ENCODE measurements at regions not wholly inside any gene's neighbourhood (a gene's known extent, or its start where the extent isn't known, plus 50 kb on each side); places are given as distances from the start of the nearest gene placed in this dataset.

- H3K4me3 ChIP-seq (ENCODE audit: low read depth, low read length) = no peak overlapping the region
- no peaks in the 10 kb centered on the region for H3K9me3 ChIP-seq (ENCODE audit: control insufficient read depth, insufficient read depth, low read length)
These were observed 125.1 kb upstream of the RAB11FIP2 start for GRCh38 chr10:118171861-118172260.

GRCh38 chr10:118167056-118167700 is 120.4 kb upstream of the RAB11FIP2 start:
- no peak overlapping the region for H3K4me3 ChIP-seq (ENCODE audit: low read depth, low read length)
- H3K9ac ChIP-seq (ENCODE audit: low read depth, low read length) = no peak overlapping the region
- no peaks in the 10 kb centered on the region for H3K36me3 ChIP-seq (ENCODE audit: control insufficient read depth, insufficient read depth, low read length)
- H3K27me3 ChIP-seq (ENCODE audit: control insufficient read depth, insufficient read depth, low read length) = no peaks in the 10 kb centered on the region
- no peaks in the 10 kb centered on the region for H3K9me3 ChIP-seq (ENCODE audit: control insufficient read depth, insufficient read depth, low read length)
- no peaks in the 10 kb centered on the region for H3K4me1 ChIP-seq (ENCODE audit: control insufficient read depth, insufficient read depth, low read length)

More at GRCh38 chr10:118171861-118172260, 125.1 kb upstream of the RAB11FIP2 start:
- Histone ChIP-seq H3K9ac (ENCODE audit: low read depth, low read length) (no peak overlapping the region), H3K27me3 (ENCODE audit: control insufficient read depth, insufficient read depth, low read length) (no peaks in the 10 kb centered on the region), H3K36me3 (ENCODE audit: control insufficient read depth, insufficient read depth, low read length) (no peaks in the 10 kb centered on the region), H3K4me1 (ENCODE audit: control insufficient read depth, insufficient read depth, low read length) (no peaks in the 10 kb centered on the region)

- Histone ChIP-seq H3K27me3 (ENCODE audit: control insufficient read depth, insufficient read depth, low read length) (no peaks in the 10 kb centered on the region), H3K36me3 (ENCODE audit: control insufficient read depth, insufficient read depth, low read length) (no peaks in the 10 kb centered on the region), H3K9me3 (ENCODE audit: control insufficient read depth, insufficient read depth, low read length) (no peaks in the 10 kb centered on the region), H3K4me3 (ENCODE audit: low read depth, low read length) (no peak overlapping the region), H3K9ac (ENCODE audit: low read depth, low read length) (no peak overlapping the region), H3K4me1 (ENCODE audit: control insufficient read depth, insufficient read depth, low read length) (no peaks in the 10 kb centered on the region)
These were observed 116.5 kb upstream of the RAB11FIP2 start for GRCh38 chr10:118163217-118163616.

- no peak overlapping the region for H3K9ac ChIP-seq (ENCODE audit: low read depth, low read length)
- H3K4me1 ChIP-seq (ENCODE audit: control insufficient read depth, insufficient read depth, low read length) = no peaks in the 10 kb centered on the region
- H3K4me3 ChIP-seq (ENCODE audit: low read depth, low read length) = no peak overlapping the region
- H3K27me3 ChIP-seq (ENCODE audit: control insufficient read depth, insufficient read depth, low read length) = no peaks in the 10 kb centered on the region
- H3K9me3 ChIP-seq (ENCODE audit: control insufficient read depth, insufficient read depth, low read length) = no peaks in the 10 kb centered on the region
- no peaks in the 10 kb centered on the region for H3K36me3 ChIP-seq (ENCODE audit: control insufficient read depth, insufficient read depth, low read length)
These were observed 114.9 kb upstream of the RAB11FIP2 start for GRCh38 chr10:118161461-118162246.

GRCh38 chr10:118153287-118153686 is 106.5 kb upstream of the RAB11FIP2 start:
- no peak overlapping the region for H3K9ac ChIP-seq (ENCODE audit: low read depth, low read length)
- H3K4me1 ChIP-seq (ENCODE audit: control insufficient read depth, insufficient read depth, low read length) = no peaks in the 10 kb centered on the region
- no peaks in the 10 kb centered on the region for H3K27me3 ChIP-seq (ENCODE audit: control insufficient read depth, insufficient read depth, low read length)
- H3K9me3 ChIP-seq (ENCODE audit: control insufficient read depth, insufficient read depth, low read length) = no peaks in the 10 kb centered on the region
- H3K36me3 ChIP-seq (ENCODE audit: control insufficient read depth, insufficient read depth, low read length) = no peaks in the 10 kb centered on the region
- H3K4me3 ChIP-seq (ENCODE audit: low read depth, low read length) = no peak overlapping the region

GRCh38 chr10:118151461-118151860 is 104.7 kb upstream of the RAB11FIP2 start:
- Histone ChIP-seq H3K36me3 (ENCODE audit: control insufficient read depth, insufficient read depth, low read length) (no peaks in the 10 kb centered on the region), H3K27me3 (ENCODE audit: control insufficient read depth, insufficient read depth, low read length) (no peaks in the 10 kb centered on the region), H3K4me1 (ENCODE audit: control insufficient read depth, insufficient read depth, low read length) (no peaks in the 10 kb centered on the region), H3K9me3 (ENCODE audit: control insufficient read depth, insufficient read depth, low read length) (no peaks in the 10 kb centered on the region), H3K4me3 (ENCODE audit: low read depth, low read length) (no peak overlapping the region), H3K9ac (ENCODE audit: low read depth, low read length) (no peak overlapping the region)

- Histone ChIP-seq H3K9me3 (ENCODE audit: control insufficient read depth, insufficient read depth, low read length) (no peaks in the 10 kb centered on the region), H3K4me1 (ENCODE audit: control insufficient read depth, insufficient read depth, low read length) (no peaks in the 10 kb centered on the region), H3K9ac (ENCODE audit: low read depth, low read length) (no peak overlapping the region), H3K4me3 (ENCODE audit: low read depth, low read length) (no peak overlapping the region), H3K27me3 (ENCODE audit: control insufficient read depth, insufficient read depth, low read length) (no peaks in the 10 kb centered on the region), H3K36me3 (ENCODE audit: control insufficient read depth, insufficient read depth, low read length) (no peaks in the 10 kb centered on the region)
These were observed 101.5 kb upstream of the RAB11FIP2 start for GRCh38 chr10:118148247-118148646.

- Histone ChIP-seq H3K9me3 (ENCODE audit: control insufficient read depth, insufficient read depth, low read length) (no peaks in the 10 kb centered on the region), H3K4me3 (ENCODE audit: low read depth, low read length) (no peak overlapping the region), H3K27me3 (ENCODE audit: control insufficient read depth, insufficient read depth, low read length) (no peaks in the 10 kb centered on the region), H3K9ac (ENCODE audit: low read depth, low read length) (no peak overlapping the region), H3K36me3 (ENCODE audit: control insufficient read depth, insufficient read depth, low read length) (no peaks in the 10 kb centered on the region), H3K4me1 (ENCODE audit: control insufficient read depth, insufficient read depth, low read length) (no peaks in the 10 kb centered on the region)
These were observed 98.5 kb upstream of the RAB11FIP2 start for GRCh38 chr10:118145256-118145655.

GRCh38 chr10:118141471-118141870 is 94.7 kb upstream of the RAB11FIP2 start:
- Histone ChIP-seq H3K36me3 (ENCODE audit: control insufficient read depth, insufficient read depth, low read length) (no peaks in the 10 kb centered on the region), H3K9ac (ENCODE audit: low read depth, low read length) (no peak overlapping the region), H3K4me1 (ENCODE audit: control insufficient read depth, insufficient read depth, low read length) (no peaks in the 10 kb centered on the region), H3K4me3 (ENCODE audit: low read depth, low read length) (no peak overlapping the region), H3K27me3 (ENCODE audit: control insufficient read depth, insufficient read depth, low read length) (no peaks in the 10 kb centered on the region), H3K9me3 (ENCODE audit: control insufficient read depth, insufficient read depth, low read length) (no peaks in the 10 kb centered on the region)

- Histone ChIP-seq H3K9me3 (ENCODE audit: control insufficient read depth, insufficient read depth, low read length) (no peaks in the 10 kb centered on the region), H3K9ac (ENCODE audit: low read depth, low read length) (no peak overlapping the region), H3K4me1 (ENCODE audit: control insufficient read depth, insufficient read depth, low read length) (no peaks in the 10 kb centered on the region), H3K4me3 (ENCODE audit: low read depth, low read length) (no peak overlapping the region), H3K36me3 (ENCODE audit: control insufficient read depth, insufficient read depth, low read length) (no peaks in the 10 kb centered on the region), H3K27me3 (ENCODE audit: control insufficient read depth, insufficient read depth, low read length) (no peaks in the 10 kb centered on the region)
These were observed 92.6 kb upstream of the RAB11FIP2 start for GRCh38 chr10:118139321-118139720.

GRCh38 chr10:118128675-118129074 is 81.9 kb upstream of the RAB11FIP2 start:
- H3K4me1 ChIP-seq (ENCODE audit: control insufficient read depth, insufficient read depth, low read length) = peaks cover 2% of the 10 kb centered on the region
- H3K9me3 ChIP-seq (ENCODE audit: control insufficient read depth, insufficient read depth, low read length) = no peaks in the 10 kb centered on the region
- H3K9ac ChIP-seq (ENCODE audit: low read depth, low read length) = no peak overlapping the region
- no peak overlapping the region for H3K4me3 ChIP-seq (ENCODE audit: low read depth, low read length)
- no peaks in the 10 kb centered on the region for H3K36me3 ChIP-seq (ENCODE audit: control insufficient read depth, insufficient read depth, low read length)
- no peaks in the 10 kb centered on the region for H3K27me3 ChIP-seq (ENCODE audit: control insufficient read depth, insufficient read depth, low read length)

- Histone ChIP-seq H3K27me3 (ENCODE audit: control insufficient read depth, insufficient read depth, low read length) (no peaks in the 10 kb centered on the region), H3K9me3 (ENCODE audit: control insufficient read depth, insufficient read depth, low read length) (no peaks in the 10 kb centered on the region), H3K4me3 (ENCODE audit: low read depth, low read length) (no peak overlapping the region), H3K9ac (ENCODE audit: low read depth, low read length) (no peak overlapping the region), H3K4me1 (ENCODE audit: control insufficient read depth, insufficient read depth, low read length) (no peaks in the 10 kb centered on the region), H3K36me3 (ENCODE audit: control insufficient read depth, insufficient read depth, low read length) (no peaks in the 10 kb centered on the region)
These were observed 72.0 kb upstream of the RAB11FIP2 start for GRCh38 chr10:118118716-118119115.
